Liver (tissue), 8 donors: ENCODE measurements at regions not wholly inside any gene's neighbourhood (a gene's known extent, or its start where the extent isn't known, plus 50 kb on each side); places are given as distances from the start of the nearest gene placed in this dataset.

ENCODE experiments used
- DNase-seq: peaks from one replicate; pipeline ENCODE4 v3.0.0-alpha.2; 2017; ENCODE audit warnings: low spot score
- H3K27ac ChIP-seq, 2 donors: one replicate each; pipeline ENCODE4 v1.7.0; 2013; ENCODE audit warnings: inconsistent platforms in 2 of 2, low read length in 2 of 2, control low read depth in 1 of 2, low read depth in 1 of 2, mild to moderate bottlenecking in 1 of 2
- H3K27me3 ChIP-seq, 4 donors: one replicate each; pipeline versions ENCODE4 v1.6.1 to v1.7.0; 2013; ENCODE audit warnings: low read length in 3 of 4, inconsistent platforms in 1 of 4, mild to moderate bottlenecking in 1 of 4, moderate library complexity in 1 of 4; ENCODE audit not compliant: control insufficient read depth in 4 of 4, insufficient read depth in 4 of 4
- H3K36me3 ChIP-seq, 4 donors: one replicate each; pipeline versions ENCODE4 v1.6.1 to v1.7.0; 2013; ENCODE audit warnings: low read length in 3 of 4, mild to moderate bottlenecking in 3 of 4, low read depth in 1 of 4, moderate library complexity in 1 of 4; ENCODE audit not compliant: control insufficient read depth in 4 of 4, insufficient read depth in 3 of 4
- H3K4me1 ChIP-seq, 4 donors: one replicate each; pipeline versions ENCODE4 v1.6.1 to v1.7.0; 2013; ENCODE audit warnings: low read length in 3 of 4, mild to moderate bottlenecking in 3 of 4, moderate library complexity in 1 of 4; ENCODE audit not compliant: control insufficient read depth in 4 of 4, insufficient read depth in 4 of 4
- H3K4me3 ChIP-seq, 3 donors: one replicate each; pipeline versions ENCODE4 v1.6.1 to v1.7.0; 2013; ENCODE audit warnings: low read length in 3 of 3, control low read depth in 1 of 3, low read depth in 1 of 3, mild to moderate bottlenecking in 1 of 3
- H3K9ac ChIP-seq, 2 donors: one replicate each; pipeline ENCODE4 v1.7.0; 2013; ENCODE audit warnings: low read length in 2 of 2, mild to moderate bottlenecking in 2 of 2, moderate library complexity in 2 of 2, control low read depth in 1 of 2, low read depth in 1 of 2
- H3K9me3 ChIP-seq, 4 donors: one replicate each; pipeline versions ENCODE4 v1.6.1 to v1.7.0; 2013; ENCODE audit warnings: low read length in 3 of 4; ENCODE audit not compliant: control insufficient read depth in 4 of 4
- EGR1 ChIP-seq, 2 donors: IDR thresholded peaks; 2 replicates each; pipeline ENCODE4 v1.6.1; 2016 to 2018; ENCODE audit warnings: antibody characterized with exemption in 2 of 2, low read depth in 2 of 2
- FOXA1 ChIP-seq: IDR thresholded peaks from 2 replicates; pipeline ENCODE4 v1.6.1; 2016; ENCODE audit warnings: antibody characterized with exemption
- FOXA2 ChIP-seq: IDR thresholded peaks from 2 replicates; pipeline ENCODE4 v1.6.1; 2016; ENCODE audit warnings: antibody characterized with exemption
- GABPA ChIP-seq, 2 donors: IDR thresholded peaks in 1 of 2; conservative IDR thresholded peaks in 1 of 2; 2 replicates each; pipeline ENCODE4 v1.6.1; 2016; ENCODE audit warnings: antibody characterized with exemption in 2 of 2, mild to moderate bottlenecking in 1 of 2, moderate library complexity in 1 of 2
- HNF4A ChIP-seq, 2 donors: conservative IDR thresholded peaks; 2 replicates each; pipeline ENCODE4 v1.6.1; 2016; ENCODE audit warnings: antibody characterized with exemption in 2 of 2, mild to moderate bottlenecking in 2 of 2
- HNF4G ChIP-seq: IDR thresholded peaks from 2 replicates; pipeline ENCODE4 v1.6.1; 2016; ENCODE audit warnings: antibody characterized with exemption
- JUND ChIP-seq, 2 donors: IDR thresholded peaks; 2 replicates each; pipeline ENCODE4 v1.6.1; 2016; ENCODE audit warnings: antibody characterized with exemption in 2 of 2
- MAX ChIP-seq: IDR thresholded peaks from 2 replicates; pipeline ENCODE4 v1.6.1; 2016; ENCODE audit warnings: antibody characterized with exemption
- NR2F2 ChIP-seq: IDR thresholded peaks from 2 replicates; pipeline ENCODE4 v1.6.1; 2016; ENCODE audit warnings: antibody characterized with exemption
- RAD21 ChIP-seq, 2 donors: IDR thresholded peaks; 2 replicates each; pipeline ENCODE4 v1.6.1; 2016; ENCODE audit warnings: antibody characterized with exemption in 2 of 2, mild to moderate bottlenecking in 2 of 2
- RXRA ChIP-seq, 2 donors: IDR thresholded peaks; 2 replicates each; pipeline ENCODE4 v1.6.1; 2017 to 2018; ENCODE audit warnings: antibody characterized with exemption in 2 of 2, mild to moderate bottlenecking in 1 of 2
- SP1 ChIP-seq: IDR thresholded peaks from 2 replicates; pipeline ENCODE4 v1.6.1; 2018; ENCODE audit warnings: antibody characterized with exemption, mild to moderate bottlenecking
- TAF1 ChIP-seq: conservative IDR thresholded peaks from 2 replicates; pipeline ENCODE4 v1.6.1; 2016; ENCODE audit warnings: antibody characterized with exemption, mild to moderate bottlenecking
- YY1 ChIP-seq: IDR thresholded peaks from 2 replicates; pipeline ENCODE4 v1.6.1; 2016; ENCODE audit warnings: antibody characterized with exemption, mild to moderate bottlenecking
- ZBTB33 ChIP-seq: IDR thresholded peaks from 2 replicates; pipeline ENCODE4 v1.6.1; 2016; ENCODE audit warnings: antibody characterized with exemption
- WGBS: extraction: QIAGEN DNeasy Blood & Tissue Kit; methylation state at CpG from one replicate; pipeline ENCODE4 v1.1.7; 2013; 5-methylcytosine and 5-hydroxymethylcytosine counted together
- TF ChIP-seq, protein P1 (sequence below): IDR thresholded peaks from 2 replicates; pipeline ENCODE4 v1.6.1; 2016; ENCODE audit warnings: antibody characterized with exemption
- TF ChIP-seq, protein P2 (sequence below): IDR thresholded peaks from 2 replicates; pipeline ENCODE4 v1.6.1; 2016; ENCODE audit warnings: antibody characterized with exemption, mild to moderate bottlenecking
- TF ChIP-seq, protein P3 (sequence below): fragments of 150-350 bp; IDR thresholded peaks from 2 replicates; pipeline ENCODE4 v1.5.1; 2017; ENCODE audit warnings: improper control_type of control experiment, low read depth, low read length; ENCODE audit not compliant: missing input control
- donor health status: healthy.
- donor health status: healthy.
- donor health status: healthy.
- donor health status: healthy.
- donor health status: healthy.

DNA sequence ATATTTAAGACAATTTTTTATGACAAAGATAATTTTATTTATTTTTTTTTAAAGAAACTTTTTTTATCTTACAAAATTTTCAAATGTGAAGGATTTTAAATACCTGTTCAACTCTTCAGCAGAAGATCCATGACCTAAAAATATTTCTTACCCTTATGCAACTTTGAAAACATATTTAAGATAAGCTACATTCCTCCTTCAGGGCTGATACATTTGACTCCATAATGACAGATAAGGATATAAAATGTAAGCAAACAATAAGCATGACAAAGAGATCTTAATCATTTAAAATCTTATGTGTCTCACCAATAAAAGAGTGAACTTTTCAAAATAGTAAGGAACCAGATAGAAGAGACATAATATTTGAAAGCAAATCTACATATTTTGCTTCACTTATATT, 1138.2 kb upstream of the CDH18 start:
- Histone ChIP-seq H3K4me1 (no peaks in the 10 kb centered on the region), H3K9me3 (no peaks in the 10 kb centered on the region), H3K27me3 (no peaks in the 10 kb centered on the region), H3K4me3 (no peak overlapping the region), H3K36me3 (no peaks in the 10 kb centered on the region), H3K27ac (no peak overlapping the region), H3K9ac (no peak overlapping the region)
- TF ChIP-seq JUND (IDR thresholded peaks at IDR 0.05) (no peak), EGR1 (IDR thresholded peaks at IDR 0.05; ENCODE audit: low read depth in 2 of 2) (no peak), RXRA (IDR thresholded peaks at IDR 0.05) (no peak), ZBTB33 (no peak), HNF4G (no peak), NR2F2 (no peak), RAD21 (IDR thresholded peaks at IDR 0.05) (no peak)
- TF ChIP-seq, protein P1, sequence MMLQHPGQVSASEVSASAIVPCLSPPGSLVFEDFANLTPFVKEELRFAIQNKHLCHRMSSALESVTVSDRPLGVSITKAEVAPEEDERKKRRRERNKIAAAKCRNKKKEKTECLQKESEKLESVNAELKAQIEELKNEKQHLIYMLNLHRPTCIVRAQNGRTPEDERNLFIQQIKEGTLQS: no peak
- no peak for DNase-seq

DNA sequence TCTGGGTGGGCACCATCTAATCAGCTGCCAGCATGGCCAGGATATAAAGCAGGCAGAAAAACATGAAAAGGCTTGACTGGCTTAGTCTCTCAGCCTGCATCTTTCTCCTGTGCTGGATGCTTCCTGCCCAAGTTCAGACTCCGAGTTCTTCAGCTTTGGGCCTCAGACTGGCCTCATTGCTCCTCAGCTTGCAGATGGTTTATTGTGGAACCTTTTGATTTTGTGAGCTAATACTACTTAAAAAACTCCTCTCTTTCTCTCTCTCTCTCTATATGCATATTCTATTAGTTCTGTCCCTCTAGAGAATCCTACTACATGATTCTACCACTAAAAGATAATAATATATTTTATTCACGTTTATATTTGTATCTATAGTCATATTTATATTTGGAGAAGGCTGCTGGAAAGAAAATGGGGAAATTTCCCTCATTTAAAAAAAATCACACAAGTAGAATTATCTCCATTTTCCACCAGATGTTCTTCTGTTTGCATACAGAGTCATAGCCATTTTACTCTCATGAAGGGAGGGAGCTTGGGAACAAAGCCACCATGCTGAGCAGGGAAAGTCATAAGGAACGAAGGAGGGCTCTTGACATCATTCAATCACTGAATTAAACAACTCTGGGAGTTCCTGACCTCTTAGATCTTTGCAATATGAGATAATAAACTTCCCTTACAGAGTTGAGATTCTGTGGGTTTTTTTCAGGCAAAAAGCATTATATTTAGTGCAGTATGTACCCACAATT, 1137.4 kb upstream of the CDH18 start:
- Histone ChIP-seq H3K36me3 (no peaks in the 10 kb centered on the region), H3K4me3 (no peak overlapping the region), H3K27me3 (no peaks in the 10 kb centered on the region), H3K27ac (no peak overlapping the region), H3K9me3 (no peaks in the 10 kb centered on the region), H3K4me1 (no peaks in the 10 kb centered on the region), H3K9ac (no peak overlapping the region)
- TF ChIP-seq EGR1 (IDR thresholded peaks at IDR 0.05; ENCODE audit: low read depth in 2 of 2): no peak
- no peak for TF ChIP-seq FOXA2
- no peak for TF ChIP-seq YY1
- TF ChIP-seq RXRA (IDR thresholded peaks at IDR 0.05): no peak
- TF ChIP-seq, protein P1: no peak
- TF ChIP-seq ZBTB33: no peak
- no peak for TF ChIP-seq TAF1
- no peak for TF ChIP-seq FOXA1
- TF ChIP-seq GABPA (IDR thresholded peaks at IDR 0.05 in 1 of 2, conservative IDR thresholded peaks at IDR 0.05 in 1 of 2): no peak
- TF ChIP-seq, protein P2, sequence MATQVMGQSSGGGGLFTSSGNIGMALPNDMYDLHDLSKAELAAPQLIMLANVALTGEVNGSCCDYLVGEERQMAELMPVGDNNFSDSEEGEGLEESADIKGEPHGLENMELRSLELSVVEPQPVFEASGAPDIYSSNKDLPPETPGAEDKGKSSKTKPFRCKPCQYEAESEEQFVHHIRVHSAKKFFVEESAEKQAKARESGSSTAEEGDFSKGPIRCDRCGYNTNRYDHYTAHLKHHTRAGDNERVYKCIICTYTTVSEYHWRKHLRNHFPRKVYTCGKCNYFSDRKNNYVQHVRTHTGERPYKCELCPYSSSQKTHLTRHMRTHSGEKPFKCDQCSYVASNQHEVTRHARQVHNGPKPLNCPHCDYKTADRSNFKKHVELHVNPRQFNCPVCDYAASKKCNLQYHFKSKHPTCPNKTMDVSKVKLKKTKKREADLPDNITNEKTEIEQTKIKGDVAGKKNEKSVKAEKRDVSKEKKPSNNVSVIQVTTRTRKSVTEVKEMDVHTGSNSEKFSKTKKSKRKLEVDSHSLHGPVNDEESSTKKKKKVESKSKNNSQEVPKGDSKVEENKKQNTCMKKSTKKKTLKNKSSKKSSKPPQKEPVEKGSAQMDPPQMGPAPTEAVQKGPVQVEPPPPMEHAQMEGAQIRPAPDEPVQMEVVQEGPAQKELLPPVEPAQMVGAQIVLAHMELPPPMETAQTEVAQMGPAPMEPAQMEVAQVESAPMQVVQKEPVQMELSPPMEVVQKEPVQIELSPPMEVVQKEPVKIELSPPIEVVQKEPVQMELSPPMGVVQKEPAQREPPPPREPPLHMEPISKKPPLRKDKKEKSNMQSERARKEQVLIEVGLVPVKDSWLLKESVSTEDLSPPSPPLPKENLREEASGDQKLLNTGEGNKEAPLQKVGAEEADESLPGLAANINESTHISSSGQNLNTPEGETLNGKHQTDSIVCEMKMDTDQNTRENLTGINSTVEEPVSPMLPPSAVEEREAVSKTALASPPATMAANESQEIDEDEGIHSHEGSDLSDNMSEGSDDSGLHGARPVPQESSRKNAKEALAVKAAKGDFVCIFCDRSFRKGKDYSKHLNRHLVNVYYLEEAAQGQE: no peak
- TF ChIP-seq, protein P3, sequence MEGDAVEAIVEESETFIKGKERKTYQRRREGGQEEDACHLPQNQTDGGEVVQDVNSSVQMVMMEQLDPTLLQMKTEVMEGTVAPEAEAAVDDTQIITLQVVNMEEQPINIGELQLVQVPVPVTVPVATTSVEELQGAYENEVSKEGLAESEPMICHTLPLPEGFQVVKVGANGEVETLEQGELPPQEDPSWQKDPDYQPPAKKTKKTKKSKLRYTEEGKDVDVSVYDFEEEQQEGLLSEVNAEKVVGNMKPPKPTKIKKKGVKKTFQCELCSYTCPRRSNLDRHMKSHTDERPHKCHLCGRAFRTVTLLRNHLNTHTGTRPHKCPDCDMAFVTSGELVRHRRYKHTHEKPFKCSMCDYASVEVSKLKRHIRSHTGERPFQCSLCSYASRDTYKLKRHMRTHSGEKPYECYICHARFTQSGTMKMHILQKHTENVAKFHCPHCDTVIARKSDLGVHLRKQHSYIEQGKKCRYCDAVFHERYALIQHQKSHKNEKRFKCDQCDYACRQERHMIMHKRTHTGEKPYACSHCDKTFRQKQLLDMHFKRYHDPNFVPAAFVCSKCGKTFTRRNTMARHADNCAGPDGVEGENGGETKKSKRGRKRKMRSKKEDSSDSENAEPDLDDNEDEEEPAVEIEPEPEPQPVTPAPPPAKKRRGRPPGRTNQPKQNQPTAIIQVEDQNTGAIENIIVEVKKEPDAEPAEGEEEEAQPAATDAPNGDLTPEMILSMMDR: no peak
- no peak for TF ChIP-seq HNF4A (conservative IDR thresholded peaks at IDR 0.05)
- no peak for TF ChIP-seq NR2F2
- no peak for TF ChIP-seq JUND (IDR thresholded peaks at IDR 0.05)
- TF ChIP-seq MAX: no peak
- TF ChIP-seq RAD21 (IDR thresholded peaks at IDR 0.05): no peak
- TF ChIP-seq SP1: no peak
- no peak for TF ChIP-seq HNF4G
- 71% methylated on average over 3 of the region's 3 CpGs for WGBS
- no peak for DNase-seq
